PFSK-1 (cell line): ENCODE measurements at regions not wholly inside any gene's neighbourhood (a gene's known extent, or its start where the extent isn't known, plus 50 kb on each side); places are given as distances from the start of the nearest gene placed in this dataset.

Experiments
- FOXP2 ChIP-seq: optimal IDR thresholded peaks from 2 replicates; pipeline ENCODE3; 2011; ENCODE audit warnings: borderline replicate concordance, control low read depth, inconsistent platforms; ENCODE audit not compliant: insufficient read depth; ENCODE audit errors: extremely low read length, extremely low read depth
- REST ChIP-seq, 2 experiments: IDR thresholded peaks; 2 replicates each; pipeline versions ENCODE4 v1.6.1 to v1.8.0; 2011 to 2012; ENCODE audit warnings: low read depth in 2 of 2, low read length in 2 of 2, control low read depth in 1 of 2, inconsistent platforms in 1 of 2, mild to moderate bottlenecking in 1 of 2, moderate library complexity in 1 of 2; ENCODE audit not compliant: insufficient read depth in 1 of 2
- TAF1 ChIP-seq: IDR thresholded peaks from 2 replicates; pipeline ENCODE4 v1.6.1; 2012; ENCODE audit warnings: low read length, control low read depth, borderline replicate concordance; ENCODE audit not compliant: insufficient read depth

- TF ChIP-seq FOXP2: no peak
- no peak for TF ChIP-seq TAF1
- TF ChIP-seq REST (IDR thresholded peaks at IDR 0.05; ENCODE audit: insufficient read depth in 1 of 2, low read depth in 2 of 2, low read length in 2 of 2): no peak
Observed at GRCh38 chr7:153840861-153841260, 211.3 kb upstream of the DPP6 start.
